ENCODE measurements at regions not wholly inside any gene's neighbourhood (a gene's known extent, or its start where the extent isn't known, plus 50 kb on each side); places are given as distances from the start of the nearest gene placed in this dataset.

GRCh38 chr1:222912730-222913129, 97.9 kb downstream of the DISP1 start:
- DNase-seq: no peak

GRCh38 chr1:222914861-222915632, 100.2 kb downstream of the DISP1 start:
- DNase-seq: no peak

GRCh38 chr1:222916100-222916499, 101.3 kb downstream of the DISP1 start:
- DNase-seq: no peak

GRCh38 chr1:222918801-222919477, 104.1 kb downstream of the DISP1 start:
- DNase-seq: no peak

- no peak for DNase-seq
These were observed 104.6 kb downstream of the DISP1 start for GRCh38 chr1:222919478-222919865.

- DNase-seq: no peak
These were observed 105.3 kb downstream of the DISP1 start for GRCh38 chr1:222920169-222920568.

- no peak for DNase-seq
These were observed 107.1 kb downstream of the DISP1 start for GRCh38 chr1:222921945-222922344.

GRCh38 chr1:222923506-222923905, 108.7 kb downstream of the DISP1 start:
- DNase-seq: no peak

GRCh38 chr1:222924136-222924706, 109.4 kb downstream of the DISP1 start:
- DNase-seq: no peak

GRCh38 chr1:222926566-222926965, 111.7 kb downstream of the DISP1 start:
- DNase-seq: no peak

GRCh38 chr1:222927031-222927430, 112.2 kb downstream of the DISP1 start:
- DNase-seq: no peak

- no peak for DNase-seq
These were observed 113.4 kb downstream of the DISP1 start for GRCh38 chr1:222928212-222928611.

GRCh38 chr1:222930070-222930469, 115.2 kb downstream of the DISP1 start:
- DNase-seq: no peak

- no peak for DNase-seq
These were observed 116.2 kb downstream of the DISP1 start for GRCh38 chr1:222931023-222931422.

- no peak for DNase-seq
These were observed 118.4 kb downstream of the DISP1 start for GRCh38 chr1:222933273-222933672.

GRCh38 chr1:222935239-222935900, 120.5 kb downstream of the DISP1 start:
- no peak for DNase-seq

GRCh38 chr1:222936042-222936441, 121.2 kb downstream of the DISP1 start:
- DNase-seq: no peak

- no peak for DNase-seq
These were observed 124.1 kb downstream of the DISP1 start for GRCh38 chr1:222938986-222939385.

- no peak for DNase-seq
These were observed 125.3 kb downstream of the DISP1 start for GRCh38 chr1:222940095-222940494.

- no peak for DNase-seq
These were observed 126.1 kb downstream of the DISP1 start for GRCh38 chr1:222940906-222941305.

GRCh38 chr1:222941425-222941824, 126.6 kb downstream of the DISP1 start:
- no peak for DNase-seq

- no peak for DNase-seq
These were observed 131.6 kb downstream of the DISP1 start for GRCh38 chr1:222946436-222946835.

GRCh38 chr1:222948079-222948478, 133.2 kb downstream of the DISP1 start:
- peak; percentile 4 for DNase-seq

- no peak for DNase-seq
These were observed 136.1 kb downstream of the DISP1 start for GRCh38 chr1:222950892-222951291.

Data from activated CD4-positive, alpha-beta T cell treated with anti-CD3 and anti-CD28 coated beads, Interleukin-10, Interleukin-2, amounts not matched to agents 100 ng/mL and 50 ng/mL, durations not matched to agents 16 hours and 8 hours (primary cell).